Left renal pelvis (tissue), 4 donors: ENCODE measurements at regions not wholly inside any gene's neighbourhood (a gene's known extent, or its start where the extent isn't known, plus 50 kb on each side); places are given as distances from the start of the nearest gene placed in this dataset.
"Not testable (repeated sequence)": the region's sequence is repeated elsewhere in the genome, so short reads cannot be mapped to it uniquely, and the experiment has no call there.

Experiments used
- DNase-seq, 4 donors: peaks; one replicate each; pipeline ENCODE4 v3.0.0-alpha.2; 2013; ENCODE audit warnings: low read depth in 4 of 4, low spot score in 3 of 4

GRCh38 chr15:26280281-26280680 lies 417.2 kb upstream of the ATP10A start:
- no peak for DNase-seq

GRCh38 chr15:26261966-26262365 lies 398.8 kb upstream of the ATP10A start:
- no peak for DNase-seq

GRCh38 chr15:26261413-26261812 lies 398.3 kb upstream of the ATP10A start:
- peak in 1 of 4 donors; percentile 1 for DNase-seq

- DNase-seq, result peak; percentile 6 to 24 (median 12)
Measured at GRCh38 chr15:26260517-26261133, 397.5 kb upstream of the ATP10A start.

GRCh38 chr15:26259581-26259980 lies 396.5 kb upstream of the ATP10A start:
- DNase-seq, result no peak

- not testable (repeated sequence) for DNase-seq
Measured at GRCh38 chr15:26244782-26245181, 381.7 kb upstream of the ATP10A start.

GRCh38 chr15:26243382-26243781 lies 380.3 kb upstream of the ATP10A start:
- no peak for DNase-seq

- DNase-seq, result no peak
Measured at GRCh38 chr15:26242565-26243071, 379.5 kb upstream of the ATP10A start.

GRCh38 chr15:26235864-26236263 lies 372.7 kb upstream of the ATP10A start:
- DNase-seq, result no peak

- DNase-seq, result no peak
Measured at GRCh38 chr15:26234976-26235767, 372.0 kb upstream of the ATP10A start.

GRCh38 chr15:26232691-26233090 lies 369.6 kb upstream of the ATP10A start:
- DNase-seq, result peak in 2 of 4 donors; percentile 11 to 18

GRCh38 chr15:26231096-26231495 lies 368.0 kb upstream of the ATP10A start:
- no peak for DNase-seq

- no peak for DNase-seq
Measured at GRCh38 chr15:26224266-26224665, 361.1 kb upstream of the ATP10A start.

- no peak for DNase-seq
Measured at GRCh38 chr15:26223720-26224119, 360.6 kb upstream of the ATP10A start.

GRCh38 chr15:26222781-26223180 lies 359.7 kb upstream of the ATP10A start:
- DNase-seq, result peak in 1 of 4 donors; percentile 10

- DNase-seq, result not testable (repeated sequence)
Measured at GRCh38 chr15:26217043-26217442, 353.9 kb upstream of the ATP10A start.

GRCh38 chr15:26214290-26214689 lies 351.2 kb upstream of the ATP10A start:
- DNase-seq, result no peak

GRCh38 chr15:26213427-26213826 lies 350.3 kb upstream of the ATP10A start:
- DNase-seq, result no peak

GRCh38 chr15:26212109-26212508 lies 349.0 kb upstream of the ATP10A start:
- no peak for DNase-seq

GRCh38 chr15:26210980-26211379 lies 347.9 kb upstream of the ATP10A start:
- no peak for DNase-seq

GRCh38 chr15:26201177-26201858 lies 338.2 kb upstream of the ATP10A start:
- no peak for DNase-seq
